Adrenal gland (tissue), 9 donors: ENCODE measurements at regions not wholly inside any gene's neighbourhood (a gene's known extent, or its start where the extent isn't known, plus 50 kb on each side); places are given as distances from the start of the nearest gene placed in this dataset.

Source experiments
- DNase-seq, 7 donors: peaks; one replicate each; pipeline ENCODE4 v3.0.0-alpha.2; 2019 to 2020
- H3K27ac ChIP-seq, 5 donors: fragments of 200-600 bp; sonication (generic) in 4 of 5; 1 replicate in 3 of 5; 2 replicates in 2 of 5; pipeline versions ENCODE4 v1.5.1 to v1.8.0; 2016 to 2020; ENCODE audit warnings: mild to moderate bottlenecking in 1 of 5
- H3K27me3 ChIP-seq: fragments of 200-600 bp; 2 replicates; pipeline ENCODE4 v1.8.0; 2021
- H3K36me3 ChIP-seq, 2 donors: fragments of 200-600 bp; replicated peaks in 1 of 2; 1 replicate in 1 of 2; 2 replicates in 1 of 2; pipeline versions ENCODE4 v1.5.1 to v1.8.0; 2018 to 2022
- H3K4me1 ChIP-seq, 2 donors: fragments of 200-600 bp; replicated peaks in 1 of 2; 1 replicate in 1 of 2; 2 replicates in 1 of 2; pipeline versions ENCODE4 v1.5.1 to v1.8.0; 2018 to 2021
- H3K4me3 ChIP-seq, 4 donors: fragments of 200-600 bp; sonication (generic) in 3 of 4; one replicate each; pipeline ENCODE4 v1.5.1; 2016 to 2018
- H3K9me3 ChIP-seq, 3 donors: fragments of 200-600 bp; sonication (generic) in 1 of 3; replicated peaks in 1 of 3; 1 replicate in 2 of 3; 2 replicates in 1 of 3; pipeline versions ENCODE4 v1.5.1 to v1.8.0; 2016 to 2021
- POLR2A ChIP-seq, 2 donors: fragments of 450-650 bp; IDR thresholded peaks; one replicate each; pipeline ENCODE4 v1.6.1; 2017; ENCODE audit warnings: antibody characterized with exemption in 2 of 2, mild to moderate bottlenecking in 2 of 2, moderate library complexity in 1 of 2
- WGBS, 4 donors: extraction: QIAGEN DNeasy Blood & Tissue Kit in 2 of 4; methylation state at CpG; one replicate each; pipeline versions ENCODE4 v1.1.5 to v1.1.7; 2013 to 2017; 5-methylcytosine and 5-hydroxymethylcytosine counted together
- intact Hi-C, 2 donors: fragments of 100-400 bp; cut with DNase I; formaldehyde crosslinking; loops; one replicate each; pipeline versions ENCODE4 v1.14.1 to v1.15.0; 2022 to 2023
- TF ChIP-seq, protein P1 (sequence below), 6 experiments: fragments of 450-650 bp in 4 of 6; fragments of 200-600 bp in 2 of 6; sonication (generic) in 1 of 6; IDR thresholded peaks; 1 replicate in 5 of 6; 2 replicates in 1 of 6; pipeline versions ENCODE4 v1.5.1 to v1.8.0; 2016 to 2021; ENCODE audit warnings: antibody characterized with exemption in 6 of 6, mild to moderate bottlenecking in 2 of 6, moderate library complexity in 1 of 6
- donor health status: healthy with polysubstance abuse.
- donor health status: Bipolar disorder and iron deficiency.
- donor health status: DM: yes; HTN: yes; CAD: no.
- donor health status: DM: no; HTN: no; CAD: no.
- donor health status: DM: no; HTN: no; CAD: no.

DNA sequence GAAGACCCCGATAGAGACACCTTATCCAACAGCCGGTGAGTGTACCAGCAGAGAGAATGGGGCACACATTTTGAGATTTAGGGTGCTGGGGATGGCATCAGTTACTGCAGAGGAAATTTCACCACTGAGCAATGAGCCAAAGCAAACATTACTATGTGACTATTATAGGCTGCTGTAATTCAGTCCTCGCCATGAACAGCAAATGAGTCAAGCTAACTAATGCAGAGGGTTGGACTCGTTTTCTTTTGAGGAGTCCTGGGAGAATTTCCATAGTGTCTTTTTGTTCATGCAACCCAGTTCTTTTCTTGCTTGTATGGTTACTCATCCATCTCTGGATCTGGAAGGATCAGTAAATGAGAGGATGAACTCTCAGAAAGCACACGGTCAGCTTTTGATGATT lies 323.8 kb downstream of the PSAT1 start:
- Histone ChIP-seq H3K27me3 (no peaks in the 10 kb centered on the region), H3K4me3 (no peak overlapping the region), H3K9me3 (no peaks in the 10 kb centered on the region), H3K27ac (no peak overlapping the region), H3K4me1 (no peaks in the 10 kb centered on the region), H3K36me3 (no peaks in the 10 kb centered on the region)
- intact Hi-C loops: loop anchor here in 1 of 2 donors (5.0 kb wide), 1 partner anchor 122 kb away; no protein-coding TSS in a partner anchor
- 85 to 91% (median 87%) methylated on average over 5 of the region's 5 CpGs for WGBS, 4 donors
- DNase-seq: no peak
- TF ChIP-seq, protein P1, sequence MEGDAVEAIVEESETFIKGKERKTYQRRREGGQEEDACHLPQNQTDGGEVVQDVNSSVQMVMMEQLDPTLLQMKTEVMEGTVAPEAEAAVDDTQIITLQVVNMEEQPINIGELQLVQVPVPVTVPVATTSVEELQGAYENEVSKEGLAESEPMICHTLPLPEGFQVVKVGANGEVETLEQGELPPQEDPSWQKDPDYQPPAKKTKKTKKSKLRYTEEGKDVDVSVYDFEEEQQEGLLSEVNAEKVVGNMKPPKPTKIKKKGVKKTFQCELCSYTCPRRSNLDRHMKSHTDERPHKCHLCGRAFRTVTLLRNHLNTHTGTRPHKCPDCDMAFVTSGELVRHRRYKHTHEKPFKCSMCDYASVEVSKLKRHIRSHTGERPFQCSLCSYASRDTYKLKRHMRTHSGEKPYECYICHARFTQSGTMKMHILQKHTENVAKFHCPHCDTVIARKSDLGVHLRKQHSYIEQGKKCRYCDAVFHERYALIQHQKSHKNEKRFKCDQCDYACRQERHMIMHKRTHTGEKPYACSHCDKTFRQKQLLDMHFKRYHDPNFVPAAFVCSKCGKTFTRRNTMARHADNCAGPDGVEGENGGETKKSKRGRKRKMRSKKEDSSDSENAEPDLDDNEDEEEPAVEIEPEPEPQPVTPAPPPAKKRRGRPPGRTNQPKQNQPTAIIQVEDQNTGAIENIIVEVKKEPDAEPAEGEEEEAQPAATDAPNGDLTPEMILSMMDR (IDR thresholded peaks at IDR 0.05): no peak
- TF ChIP-seq POLR2A (IDR thresholded peaks at IDR 0.05): no peak

DNA sequence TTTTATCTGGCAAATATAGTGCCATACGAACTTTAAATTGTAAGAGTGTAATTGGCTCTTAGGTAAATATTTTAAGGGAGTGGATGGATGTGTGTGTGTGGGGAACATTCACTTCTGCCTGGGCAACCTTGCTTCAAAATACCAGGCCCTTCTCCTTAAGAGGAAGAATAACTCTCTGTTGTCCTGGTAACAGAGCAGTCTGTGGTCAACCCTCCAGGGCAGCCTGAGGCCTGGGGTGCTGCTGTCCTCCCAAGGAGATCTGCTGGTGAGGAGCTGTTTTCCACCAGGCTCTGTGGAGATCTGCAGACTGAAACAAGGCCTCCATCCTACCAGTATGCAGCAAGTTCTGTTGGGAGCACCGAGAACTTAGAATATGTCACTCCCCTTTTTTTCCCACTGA lies 325.2 kb downstream of the PSAT1 start:
- no peaks in the 10 kb centered on the region for H3K27me3 ChIP-seq
- no peak for DNase-seq
- no peak overlapping the region for H3K4me3 ChIP-seq
- no peaks in the 10 kb centered on the region for H3K36me3 ChIP-seq
- WGBS, 4 donors: 83 to 99% (median 93%) methylated on average over 2 of the region's 2 CpGs
- no peaks in the 10 kb centered on the region for H3K4me1 ChIP-seq
- intact Hi-C loops: loop anchor here in 1 of 2 donors (5.0 kb wide), 1 partner anchor 120 kb away; no protein-coding TSS in a partner anchor
- TF ChIP-seq POLR2A (IDR thresholded peaks at IDR 0.05): no peak
- TF ChIP-seq, protein P1 (IDR thresholded peaks at IDR 0.05): no peak
- H3K9me3 ChIP-seq: no peaks in the 10 kb centered on the region
- H3K27ac ChIP-seq: no peak overlapping the region

DNA sequence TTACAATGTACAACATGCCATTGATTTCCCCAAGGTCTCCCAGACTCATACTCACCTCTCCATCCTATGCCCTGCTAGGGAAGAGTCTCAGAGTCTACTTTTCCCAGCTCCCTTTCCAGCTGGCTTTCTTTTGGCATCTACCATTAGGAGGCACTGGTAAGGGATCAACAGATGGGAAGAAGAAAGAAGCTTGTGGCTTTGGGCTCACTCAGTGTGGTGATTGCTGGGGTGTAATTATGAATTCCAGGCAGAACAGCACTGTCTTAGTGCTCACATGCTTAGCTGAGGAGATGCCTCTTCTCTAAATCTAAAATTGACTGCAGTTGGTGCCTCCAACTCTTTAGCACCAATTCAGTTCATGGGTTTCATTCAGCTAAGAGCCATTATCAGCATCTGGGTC lies 330.0 kb downstream of the PSAT1 start:
- no peak for DNase-seq
- Histone ChIP-seq H3K27me3 (no peaks in the 10 kb centered on the region), H3K4me1 (no peaks in the 10 kb centered on the region), H3K4me3 (no peak overlapping the region), H3K9me3 (no peaks in the 10 kb centered on the region), H3K36me3 (no peaks in the 10 kb centered on the region), H3K27ac (no peak overlapping the region)
- intact Hi-C loops: no loop called here
- TF ChIP-seq POLR2A (IDR thresholded peaks at IDR 0.05): no peak
- TF ChIP-seq, protein P1 (IDR thresholded peaks at IDR 0.05): no peak

DNA sequence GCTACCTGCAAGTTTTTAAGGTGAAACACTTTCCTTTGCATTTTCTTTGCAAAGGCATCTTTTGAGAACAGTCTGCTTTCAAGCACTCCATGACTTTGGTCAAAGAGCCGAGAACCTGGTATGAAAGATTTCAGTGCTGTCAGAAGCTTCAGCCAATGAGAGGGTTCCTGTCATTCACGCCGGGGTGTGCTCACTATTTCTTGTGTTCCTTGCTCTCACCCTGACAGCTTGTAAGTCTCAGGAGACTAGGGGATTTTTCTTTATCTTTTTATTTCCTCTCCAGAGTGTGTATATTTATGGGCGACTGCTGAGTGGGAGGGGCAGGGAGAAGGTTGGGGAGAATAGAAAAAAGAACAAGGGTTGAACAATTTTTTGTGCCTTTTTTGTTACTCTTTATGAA lies 334.0 kb downstream of the PSAT1 start:
- H3K27me3 ChIP-seq: no peaks in the 10 kb centered on the region
- intact Hi-C loops: no loop called here
- no peak overlapping the region for H3K4me3 ChIP-seq
- no peaks in the 10 kb centered on the region for H3K36me3 ChIP-seq
- no peak for DNase-seq
- H3K27ac ChIP-seq: no peak overlapping the region
- H3K9me3 ChIP-seq: no peaks in the 10 kb centered on the region
- TF ChIP-seq, protein P1 (IDR thresholded peaks at IDR 0.05): no peak
- no peak for TF ChIP-seq POLR2A (IDR thresholded peaks at IDR 0.05)
- WGBS, 4 donors: 49 to 68% (median 59%) methylated on average over 4 of the region's 4 CpGs
- H3K4me1 ChIP-seq: no peaks in the 10 kb centered on the region
